SK-N-SH treated with all-trans-retinoic acid at 6 μM for 48 hours (cell line): ENCODE measurements at regions not wholly inside any gene's neighbourhood (a gene's known extent, or its start where the extent isn't known, plus 50 kb on each side); places are given as distances from the start of the nearest gene placed in this dataset.

ENCODE experiments used
- BACH2 ChIP-seq: fragments of 250-450 bp; sonication (Bioruptor Pico); IDR thresholded peaks from 2 replicates; pipeline ENCODE4 v1.9.0; 2021; ENCODE audit warnings: mild to moderate bottlenecking, borderline replicate concordance
- CREB5 ChIP-seq: fragments of 250-450 bp; sonication (Bioruptor Pico); IDR thresholded peaks from 2 replicates; pipeline ENCODE4 v1.5.1; 2020; ENCODE audit warnings: low read depth, mild to moderate bottlenecking, moderate library complexity
- OSR1 ChIP-seq: fragments of 250-450 bp; sonication (Bioruptor Pico); IDR thresholded peaks from 2 replicates; pipeline ENCODE4 v1.8.0; 2022; ENCODE audit warnings: moderate library complexity, mild to moderate bottlenecking, inconsistent platforms
- RARB ChIP-seq: fragments of 250-450 bp; sonication (Bioruptor Pico); IDR thresholded peaks from 2 replicates; pipeline ENCODE4 v1.8.0; 2021; ENCODE audit warnings: mild to moderate bottlenecking, moderate library complexity
- SNAI2 ChIP-seq: fragments of 250-450 bp; sonication (Bioruptor Pico); IDR thresholded peaks from 2 replicates; pipeline ENCODE4 v1.5.0; 2020; ENCODE audit warnings: mild to moderate bottlenecking, moderate library complexity
- TCF4 ChIP-seq: fragments of 250-450 bp; sonication (Bioruptor Pico); IDR thresholded peaks from 2 replicates; pipeline ENCODE4 v1.8.0; 2021; ENCODE audit warnings: mild to moderate bottlenecking, moderate library complexity, borderline replicate concordance
- TSHZ2 ChIP-seq: fragments of 250-450 bp; sonication (Bioruptor Pico); IDR thresholded peaks from 2 replicates; pipeline ENCODE4 v1.5.0; 2020; ENCODE audit warnings: mild to moderate bottlenecking, moderate library complexity
- ZC3H10 ChIP-seq: fragments of 250-450 bp; sonication (Bioruptor Pico); IDR thresholded peaks from 2 replicates; pipeline ENCODE4 v1.5.1; 2021; ENCODE audit warnings: mild to moderate bottlenecking, moderate library complexity
- ZNF8 ChIP-seq: fragments of 450-650 bp; formaldehyde crosslinking; IDR thresholded peaks from 2 replicates; pipeline ENCODE4 v1.5.0; 2020; ENCODE audit warnings: mild to moderate bottlenecking, moderate library complexity

- TF ChIP-seq BACH2 (CRISPR knock-in tag), result no peak
- TF ChIP-seq OSR1 (CRISPR knock-in tag), result no peak
- TF ChIP-seq TCF4, result no peak
- no peak for TF ChIP-seq RARB (CRISPR knock-in tag)
- TF ChIP-seq CREB5 (CRISPR knock-in tag), result no peak
- no peak for TF ChIP-seq ZNF8 (CRISPR knock-in tag)
- no peak for TF ChIP-seq ZC3H10 (CRISPR knock-in tag)
- TF ChIP-seq TSHZ2 (CRISPR knock-in tag), result no peak
- no peak for TF ChIP-seq SNAI2 (CRISPR knock-in tag)
These were observed 413.0 kb upstream of the LARGE1 start for GRCh38 chr22:34333285-34333684.
